ENCODE measurements at regions not wholly inside any gene's neighbourhood (a gene's known extent, or its start where the extent isn't known, plus 50 kb on each side); places are given as distances from the start of the nearest gene placed in this dataset.

DNA sequence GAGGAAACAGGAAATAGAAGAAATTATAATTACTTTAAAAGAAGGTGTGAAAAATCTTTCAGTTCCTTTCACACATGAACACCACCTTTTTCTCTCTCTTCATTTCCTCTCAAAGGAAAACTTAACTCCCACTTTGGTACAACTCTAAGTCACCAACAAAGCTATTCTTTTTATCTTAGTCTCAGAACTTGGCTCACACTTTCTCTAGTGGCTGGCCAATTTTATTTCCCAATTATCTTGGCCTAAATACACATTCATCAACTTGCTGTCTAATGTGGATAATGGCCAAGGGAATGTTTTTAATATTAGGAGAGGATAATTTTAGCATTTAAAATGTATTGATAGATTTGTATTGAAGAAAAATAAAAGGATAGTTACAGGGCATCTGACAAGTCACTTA lies 64.5 kb upstream of the NAV3 start:
- Mint-ChIP-seq H3K36me3 (ENCODE audit: low read depth) (no peaks in the 10 kb centered on the region), H3K4me1 (peaks cover 5% of the 10 kb centered on the region), H3K9me3 (peaks cover 1% of the 10 kb centered on the region), H3K27me3 (ENCODE audit: insufficient read depth) (no peaks in the 10 kb centered on the region), H3K27ac (no peak overlapping the region), H3K4me3 (no peak overlapping the region)
- Histone ChIP-seq H3K36me3 (ENCODE audit: control insufficient read depth, insufficient read depth, low read length) (no peaks in the 10 kb centered on the region), H3K4me1 (ENCODE audit: control insufficient read depth, insufficient read depth, low read length) (no peaks in the 10 kb centered on the region), H3K9me3 (ENCODE audit: control insufficient read depth, low read length) (peaks cover 20% of the 10 kb centered on the region), H3K27ac (ENCODE audit: low read depth, low read length) (no peak overlapping the region), H3K27me3 (ENCODE audit: control insufficient read depth, insufficient read depth, low read length, poor library complexity, severe bottlenecking) (no peaks in the 10 kb centered on the region), H3K4me3 (ENCODE audit: low read length) (no peak overlapping the region), H3K9ac (ENCODE audit: extremely low read depth, low read length, poor library complexity, severe bottlenecking) (no peak overlapping the region)
- no peak for DNase-seq
- TF ChIP-seq, protein P1, sequence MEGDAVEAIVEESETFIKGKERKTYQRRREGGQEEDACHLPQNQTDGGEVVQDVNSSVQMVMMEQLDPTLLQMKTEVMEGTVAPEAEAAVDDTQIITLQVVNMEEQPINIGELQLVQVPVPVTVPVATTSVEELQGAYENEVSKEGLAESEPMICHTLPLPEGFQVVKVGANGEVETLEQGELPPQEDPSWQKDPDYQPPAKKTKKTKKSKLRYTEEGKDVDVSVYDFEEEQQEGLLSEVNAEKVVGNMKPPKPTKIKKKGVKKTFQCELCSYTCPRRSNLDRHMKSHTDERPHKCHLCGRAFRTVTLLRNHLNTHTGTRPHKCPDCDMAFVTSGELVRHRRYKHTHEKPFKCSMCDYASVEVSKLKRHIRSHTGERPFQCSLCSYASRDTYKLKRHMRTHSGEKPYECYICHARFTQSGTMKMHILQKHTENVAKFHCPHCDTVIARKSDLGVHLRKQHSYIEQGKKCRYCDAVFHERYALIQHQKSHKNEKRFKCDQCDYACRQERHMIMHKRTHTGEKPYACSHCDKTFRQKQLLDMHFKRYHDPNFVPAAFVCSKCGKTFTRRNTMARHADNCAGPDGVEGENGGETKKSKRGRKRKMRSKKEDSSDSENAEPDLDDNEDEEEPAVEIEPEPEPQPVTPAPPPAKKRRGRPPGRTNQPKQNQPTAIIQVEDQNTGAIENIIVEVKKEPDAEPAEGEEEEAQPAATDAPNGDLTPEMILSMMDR (conservative IDR thresholded peaks at IDR 0.05): no peak

DNA sequence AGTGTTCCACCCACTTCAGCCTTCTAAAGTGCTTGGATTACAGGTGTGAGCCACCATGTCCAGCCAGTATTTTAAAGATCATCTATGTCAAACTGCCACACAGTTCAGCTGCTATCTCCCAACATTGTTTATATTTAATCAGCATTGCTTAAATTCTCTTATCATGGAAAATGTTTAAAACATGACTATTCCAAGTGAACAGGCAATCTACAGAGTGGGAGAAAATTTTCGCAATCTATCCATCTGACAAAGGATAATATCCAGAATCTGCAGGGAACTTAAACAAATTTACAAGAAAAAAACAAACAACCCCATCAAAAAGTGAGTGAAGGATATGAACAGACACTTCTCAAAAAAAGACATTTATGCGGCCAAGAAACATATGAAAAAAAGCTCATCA lies 69.4 kb upstream of the NAV3 start:
- Mint-ChIP-seq H3K36me3 (ENCODE audit: low read depth) (no peaks in the 10 kb centered on the region), H3K27me3 (ENCODE audit: insufficient read depth) (no peaks in the 10 kb centered on the region), H3K4me1 (peaks cover 19% of the 10 kb centered on the region), H3K9me3 (no peaks in the 10 kb centered on the region), H3K27ac (no peak overlapping the region), H3K4me3 (no peak overlapping the region)
- H3K9ac ChIP-seq (ENCODE audit: extremely low read depth, low read length, poor library complexity, severe bottlenecking): no peak overlapping the region
- TF ChIP-seq, protein P1 (conservative IDR thresholded peaks at IDR 0.05): no peak
- no peaks in the 10 kb centered on the region for H3K36me3 ChIP-seq (ENCODE audit: control insufficient read depth, insufficient read depth, low read length)
- no peaks in the 10 kb centered on the region for H3K4me1 ChIP-seq (ENCODE audit: control insufficient read depth, insufficient read depth, low read length)
- H3K4me3 ChIP-seq (ENCODE audit: low read length): no peak overlapping the region
- no peaks in the 10 kb centered on the region for H3K9me3 ChIP-seq (ENCODE audit: control insufficient read depth, low read length)
- 67% methylated on average over 1 of the region's 2 CpGs; no CpG with 5 or more reads in 1 of the 2 experiments for WGBS, 2 experiments (ENCODE audit: insufficient coverage in 1 of 2, insufficient read length in 1 of 2)
- H3K27me3 ChIP-seq (ENCODE audit: control insufficient read depth, insufficient read depth, low read length, poor library complexity, severe bottlenecking): no peaks in the 10 kb centered on the region
- no peak overlapping the region for H3K27ac ChIP-seq (ENCODE audit: low read depth, low read length)
- no peak for DNase-seq

DNA sequence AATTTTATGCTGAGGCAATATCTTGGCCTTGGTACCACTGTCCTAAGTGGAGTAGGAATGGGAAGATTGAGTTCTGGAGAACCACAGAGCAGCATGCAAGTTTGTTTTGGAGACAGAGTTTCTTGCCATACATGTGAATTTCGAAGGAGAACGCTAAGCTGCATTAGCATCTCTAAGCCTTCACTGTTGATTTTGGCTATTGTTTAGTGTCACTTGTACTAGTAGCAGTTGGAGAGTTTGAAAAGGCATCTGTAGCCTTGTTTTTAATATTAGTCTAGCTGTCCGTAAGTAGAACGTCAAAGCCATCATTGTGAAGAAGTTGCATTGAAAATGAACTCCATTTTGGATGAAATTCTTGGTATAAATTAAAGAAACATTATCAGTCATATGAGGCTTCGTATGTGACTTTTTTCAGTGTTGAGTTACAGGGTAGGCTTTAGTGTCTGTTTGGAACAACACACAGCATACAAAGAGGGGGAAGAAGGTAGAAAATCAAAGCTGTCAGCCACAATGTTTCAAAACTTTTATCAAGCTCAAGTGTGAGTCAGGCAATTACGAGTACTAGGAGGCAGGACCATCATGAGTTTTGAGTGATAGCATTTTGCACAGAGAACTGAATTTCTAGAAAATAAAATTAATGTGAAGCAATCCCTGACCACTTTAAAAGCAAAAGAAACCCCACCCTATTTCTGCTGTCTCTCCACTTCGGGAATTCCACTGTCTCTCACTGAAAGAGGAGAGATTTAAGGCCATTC lies 70.2 kb upstream of the NAV3 start:
- no peak for DNase-seq
- H3K27ac Mint-ChIP-seq: no peak overlapping the region
- H3K4me1 Mint-ChIP-seq: peaks cover 20% of the 10 kb centered on the region
- H3K9me3 ChIP-seq (ENCODE audit: control insufficient read depth, low read length): no peaks in the 10 kb centered on the region
- no peaks in the 10 kb centered on the region for H3K36me3 ChIP-seq (ENCODE audit: control insufficient read depth, insufficient read depth, low read length)
- no peaks in the 10 kb centered on the region for H3K27me3 ChIP-seq (ENCODE audit: control insufficient read depth, insufficient read depth, low read length, poor library complexity, severe bottlenecking)
- H3K36me3 Mint-ChIP-seq (ENCODE audit: low read depth): no peaks in the 10 kb centered on the region
- no peak overlapping the region for H3K9ac ChIP-seq (ENCODE audit: extremely low read depth, low read length, poor library complexity, severe bottlenecking)
- TF ChIP-seq, protein P1 (conservative IDR thresholded peaks at IDR 0.05): no peak
- no peak overlapping the region for H3K27ac ChIP-seq (ENCODE audit: low read depth, low read length)
- no peak overlapping the region for H3K4me3 Mint-ChIP-seq
- H3K4me3 ChIP-seq (ENCODE audit: low read length): no peak overlapping the region
- H3K27me3 Mint-ChIP-seq (ENCODE audit: insufficient read depth): no peaks in the 10 kb centered on the region
- no peaks in the 10 kb centered on the region for H3K4me1 ChIP-seq (ENCODE audit: control insufficient read depth, insufficient read depth, low read length)
- no peaks in the 10 kb centered on the region for H3K9me3 Mint-ChIP-seq
- WGBS, 2 experiments (ENCODE audit: insufficient coverage in 1 of 2, insufficient read length in 1 of 2): 40 to 61% methylated on average over 3 to 7 of the region's 7 CpGs
